ENCODE measurements at regions not wholly inside any gene's neighbourhood (a gene's known extent, or its start where the extent isn't known, plus 50 kb on each side); places are given as distances from the start of the nearest gene placed in this dataset.
"Not testable (repeated sequence)": the region's sequence is repeated elsewhere in the genome, so short reads cannot be mapped to it uniquely, and the experiment has no call there.

DNA sequence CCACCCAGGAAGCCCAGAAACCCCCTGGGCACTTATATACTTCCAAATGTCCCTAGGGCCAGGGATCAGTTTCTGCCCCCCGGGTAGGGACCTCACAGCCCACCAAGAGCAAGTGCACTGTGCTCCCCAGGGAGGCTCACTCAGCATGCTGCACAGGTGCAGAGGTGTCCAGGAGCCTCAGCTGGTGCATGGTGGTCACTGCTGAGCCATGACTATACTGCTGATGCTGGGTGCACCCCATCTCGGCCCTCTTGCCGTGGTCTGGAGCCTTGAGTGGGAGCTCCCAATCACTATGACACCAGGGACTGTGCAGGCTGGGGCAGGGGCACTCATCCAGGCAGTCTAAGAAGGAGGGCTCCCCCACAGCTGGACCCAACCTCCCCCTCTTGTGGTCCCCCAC lies 617.8 kb upstream of the RAB6C start:
- no peak for DNase-seq

GRCh38 chr2:129366263-129366662 lies 613.2 kb upstream of the RAB6C start:
- no peak for DNase-seq

- DNase-seq, result no peak
Measured at GRCh38 chr2:129367107-129367506, 612.4 kb upstream of the RAB6C start.

DNA sequence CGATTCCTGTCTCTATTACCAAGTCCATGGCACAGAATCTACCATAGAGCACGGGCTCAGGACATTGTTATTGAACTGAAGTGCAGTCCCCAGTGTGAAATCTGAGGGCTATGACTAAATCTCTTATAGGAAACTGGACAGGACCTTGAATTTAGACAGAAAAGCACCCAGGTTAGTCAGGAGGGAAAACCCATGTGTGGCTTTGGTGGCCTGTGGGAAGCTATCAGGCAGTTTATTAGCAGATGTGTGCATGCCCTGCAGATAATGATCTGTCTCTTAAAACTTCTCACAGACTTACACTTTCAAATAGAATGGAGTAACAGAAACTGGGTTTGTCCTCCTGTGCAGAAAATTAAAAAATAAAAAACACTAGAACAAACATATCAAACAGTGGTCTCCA lies 610.0 kb upstream of the RAB6C start:
- no peak for DNase-seq

DNA sequence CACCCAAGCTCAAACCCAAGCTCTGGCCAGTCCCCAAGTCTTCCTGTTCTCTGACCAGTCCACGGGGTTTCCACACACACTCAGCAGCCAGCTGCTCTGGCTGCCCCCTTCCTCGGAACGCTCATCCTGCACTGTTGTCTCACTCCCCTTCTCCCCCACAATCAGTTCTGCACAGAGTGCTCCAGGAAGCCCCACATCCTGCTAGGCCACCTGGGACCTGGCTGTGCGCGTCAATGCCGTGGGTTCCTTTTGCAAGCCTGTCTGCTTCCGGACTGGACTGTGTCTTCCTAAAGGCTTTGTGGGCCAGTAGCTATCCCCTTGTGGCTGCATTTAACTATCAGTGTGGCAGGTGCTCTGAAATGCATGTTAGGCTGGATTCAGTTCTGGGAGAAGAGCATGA lies 605.0 kb upstream of the RAB6C start:
- DNase-seq, result no peak

DNA sequence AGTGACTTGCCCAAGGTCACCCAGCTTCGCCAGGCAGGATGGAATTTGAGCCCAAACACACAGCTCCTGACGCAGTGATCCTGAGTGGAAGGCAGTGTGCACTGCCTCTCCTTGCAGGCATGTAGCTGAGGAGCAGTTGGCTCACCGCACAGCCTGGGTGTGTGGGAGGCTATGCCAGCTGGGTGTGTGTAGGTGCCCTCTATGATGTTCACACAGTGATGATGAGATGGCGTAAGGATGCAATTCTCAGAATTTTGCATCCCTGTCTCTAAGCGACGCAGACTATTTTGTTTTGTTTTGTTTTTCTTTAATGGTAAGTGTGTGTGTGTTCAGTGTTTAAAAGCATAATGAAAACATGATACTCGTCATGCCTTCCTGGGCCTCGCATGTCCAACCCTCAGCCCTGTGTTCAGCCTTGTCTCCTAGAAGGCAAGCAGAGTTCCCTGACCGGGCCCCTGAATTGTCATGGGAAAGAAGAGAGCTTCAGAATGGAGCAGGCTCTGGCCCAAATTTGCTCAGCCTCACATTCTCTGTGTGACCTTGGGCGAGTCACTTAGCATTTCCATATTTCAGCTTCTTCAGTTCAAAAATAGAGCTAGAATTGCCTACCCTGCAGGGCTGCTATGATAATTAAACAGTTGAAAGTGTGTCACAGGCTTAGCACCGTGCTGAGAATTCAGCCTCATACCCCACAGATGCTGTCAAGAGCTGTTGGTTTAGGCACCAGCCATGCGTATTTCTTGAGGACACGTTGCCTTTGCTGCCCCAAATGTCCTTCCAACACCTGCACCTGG lies 603.6 kb upstream of the RAB6C start:
- no peak for DNase-seq

DNA sequence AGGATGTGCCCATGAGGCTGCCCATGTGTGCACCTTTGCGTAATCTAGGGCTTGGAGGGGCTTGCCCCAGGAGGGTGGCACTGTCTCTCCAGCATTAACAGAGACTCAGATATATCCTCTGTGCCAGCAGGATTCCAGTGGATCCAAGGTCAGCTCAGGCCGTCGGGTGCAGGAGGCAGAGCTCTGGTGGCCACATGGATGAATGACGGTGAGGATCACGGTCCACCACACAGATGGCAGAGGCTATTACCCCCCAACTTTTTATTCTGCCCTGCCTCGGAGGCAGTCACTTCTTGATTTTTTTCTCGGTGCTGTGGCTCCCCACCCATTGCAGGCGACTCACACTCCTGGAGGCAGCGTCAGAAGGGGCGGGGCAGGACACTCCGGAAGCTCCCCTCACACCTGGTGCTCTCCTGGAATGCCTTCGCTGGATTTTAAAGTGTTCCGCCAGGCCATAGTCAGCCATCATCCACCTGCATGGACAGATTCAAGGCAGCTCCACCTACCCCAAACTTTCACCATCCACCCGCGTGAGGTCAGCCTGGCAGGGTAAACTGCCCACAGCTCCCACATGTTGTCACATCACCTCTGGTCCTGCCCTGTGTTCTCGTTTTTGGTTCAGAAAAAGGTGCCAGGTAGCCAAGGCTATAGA lies 602.9 kb upstream of the RAB6C start:
- no peak for DNase-seq

DNA sequence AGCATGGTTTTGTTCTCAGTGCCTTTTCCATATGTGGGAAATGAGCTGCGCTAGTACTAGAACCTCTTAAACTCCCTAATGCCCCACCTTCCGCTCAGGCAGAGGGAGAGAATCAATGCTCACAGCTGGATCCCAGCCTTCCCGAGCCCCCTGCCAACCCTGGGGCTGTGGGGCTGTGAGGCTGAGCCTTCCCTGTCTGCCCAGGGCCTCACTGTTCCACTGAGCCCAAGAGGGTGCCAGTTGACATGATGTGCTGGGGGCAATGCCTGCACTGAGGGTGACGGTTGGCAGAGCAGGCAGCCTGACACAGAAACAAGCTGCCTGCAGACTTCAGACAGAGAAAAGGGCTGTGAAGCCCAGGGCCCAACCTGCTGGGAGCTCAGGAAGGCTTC lies 602.4 kb upstream of the RAB6C start:
- DNase-seq, result no peak

GRCh38 chr2:129378186-129378585 lies 601.3 kb upstream of the RAB6C start:
- DNase-seq, result no peak

- no peak for DNase-seq
Measured at GRCh38 chr2:129379411-129379810, 600.1 kb upstream of the RAB6C start.

DNA sequence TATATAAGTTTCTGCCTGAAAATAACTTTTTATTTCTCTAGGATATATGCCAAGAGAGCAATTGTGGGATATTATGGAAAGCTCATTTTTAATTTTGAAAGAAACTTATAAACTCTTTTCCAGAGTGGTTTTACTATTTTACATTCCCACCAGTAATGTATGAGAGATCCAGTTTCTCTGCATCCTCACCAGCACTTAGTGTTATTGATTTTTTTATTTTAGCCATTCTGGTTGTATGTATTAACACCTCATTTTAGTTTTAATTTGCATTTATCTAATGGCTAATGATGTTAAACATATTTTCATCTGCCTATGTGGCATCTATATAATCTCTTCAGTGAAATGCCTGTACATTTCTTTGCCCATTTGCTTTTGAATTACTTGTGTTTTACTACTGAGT lies 597.7 kb upstream of the RAB6C start:
- DNase-seq, result no peak

DNA sequence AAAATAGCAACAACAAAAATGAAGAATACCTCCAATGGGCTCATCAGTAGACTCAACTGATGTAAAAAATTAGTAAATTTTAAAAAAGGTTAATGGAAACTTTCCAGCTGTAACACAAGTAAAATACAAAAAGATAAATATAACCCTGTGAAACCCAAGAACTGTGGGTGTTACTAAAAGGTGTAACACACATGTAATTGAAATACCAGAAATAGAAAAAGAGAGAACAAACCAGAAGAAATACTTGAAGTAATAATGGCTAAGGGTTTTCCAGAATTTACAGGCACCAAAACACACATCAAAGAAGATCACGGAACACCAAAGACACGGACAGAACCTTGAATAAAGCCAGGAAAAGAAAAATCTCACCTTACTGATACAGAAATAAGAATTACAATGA lies 590.6 kb upstream of the RAB6C start:
- no peak for DNase-seq

DNA sequence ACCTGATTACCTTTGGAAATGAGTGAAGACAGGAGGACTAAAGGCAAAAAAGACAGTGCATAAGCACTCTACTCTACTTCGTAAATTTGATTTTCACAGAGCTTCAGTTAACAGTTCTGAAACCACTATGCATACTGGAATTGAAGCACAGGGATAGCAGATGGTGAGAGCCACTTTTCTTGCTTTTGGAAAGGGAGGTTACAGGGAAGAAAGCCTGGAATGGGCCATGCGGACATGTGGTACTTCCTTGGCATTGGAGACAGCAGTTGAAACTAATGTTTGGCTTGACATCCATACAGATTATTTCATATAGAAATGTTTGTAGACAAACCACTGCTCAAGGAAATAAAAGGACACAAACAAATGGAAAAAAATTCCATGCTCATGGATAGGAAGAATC lies 585.6 kb upstream of the RAB6C start:
- DNase-seq, result no peak

GRCh38 chr2:129396980-129397599 lies 582.4 kb upstream of the RAB6C start:
- no peak for DNase-seq

GRCh38 chr2:129400826-129401225 lies 578.6 kb upstream of the RAB6C start:
- DNase-seq, result no peak

DNA sequence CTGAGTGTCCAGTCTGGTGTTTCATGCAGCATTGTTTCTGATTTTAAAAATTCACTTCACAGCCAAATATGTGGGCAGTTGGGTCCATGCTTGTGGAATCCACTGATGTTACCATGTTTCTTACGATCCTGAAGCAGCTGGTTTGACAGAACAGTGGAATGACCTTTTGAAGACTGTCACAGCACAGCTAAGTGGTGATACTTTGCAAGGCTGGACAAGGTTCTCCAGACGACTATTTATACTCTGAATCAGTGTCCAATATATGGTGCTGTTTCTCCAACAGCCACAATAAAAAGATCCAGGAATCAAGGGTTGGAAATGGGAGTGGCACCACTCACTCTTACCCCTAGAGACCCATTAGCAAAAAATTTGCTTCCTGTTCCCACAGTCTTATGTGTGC lies 577.4 kb upstream of the RAB6C start:
- DNase-seq, result no peak

GRCh38 chr2:129404000-129404685 lies 575.3 kb upstream of the RAB6C start:
- DNase-seq, result no peak

GRCh38 chr2:129408570-129408969 lies 570.9 kb upstream of the RAB6C start:
- no peak for DNase-seq

DNA sequence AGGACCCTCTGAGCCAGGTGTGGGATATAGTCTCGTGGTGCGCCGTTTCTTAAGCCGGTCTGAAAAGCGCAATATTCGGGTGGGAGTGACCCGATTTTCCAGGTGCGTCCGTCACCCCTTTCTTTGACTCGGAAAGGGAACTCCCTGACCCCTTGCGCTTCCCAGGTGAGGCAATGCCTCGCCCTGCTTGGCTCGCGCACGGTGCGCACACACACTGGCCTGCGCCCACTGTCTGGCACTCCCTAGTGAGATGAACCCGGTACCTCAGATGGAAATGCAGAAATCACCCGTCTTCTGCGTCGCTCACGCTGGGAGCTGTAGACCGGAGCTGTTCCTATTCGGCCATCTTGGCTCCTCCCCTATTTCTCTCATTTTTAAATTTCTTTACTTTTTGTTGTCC lies 562.4 kb upstream of the RAB6C start:
- not testable (repeated sequence) for DNase-seq

- DNase-seq, result no peak
Measured at GRCh38 chr2:129422028-129422427, 557.4 kb upstream of the RAB6C start.

- no peak for DNase-seq
Measured at GRCh38 chr2:129428086-129428660, 551.3 kb upstream of the RAB6C start.

- DNase-seq, result no peak
Measured at GRCh38 chr2:129430911-129431310, 548.6 kb upstream of the RAB6C start.

DNA sequence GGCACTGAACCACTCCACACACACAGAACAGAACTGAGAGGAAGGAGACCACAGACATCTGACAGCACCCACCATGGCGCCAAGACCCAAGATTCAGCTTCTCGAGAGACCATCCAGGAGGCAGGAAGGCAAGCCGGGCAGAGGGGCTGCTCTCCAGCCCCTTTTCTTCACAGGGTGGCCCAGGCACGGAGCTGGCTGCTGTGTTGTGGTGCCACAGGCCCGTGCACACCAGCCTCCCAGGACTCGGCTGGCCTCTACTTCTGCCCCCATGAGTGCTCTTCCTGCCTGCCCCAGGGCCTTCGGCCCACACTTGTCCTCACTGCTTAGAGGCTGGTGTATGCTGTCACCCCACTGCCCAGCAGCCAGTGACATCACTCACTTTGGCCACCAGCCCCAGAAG lies 547.6 kb upstream of the RAB6C start:
- no peak for DNase-seq

Data from left hindlimb (tissue), 1 donor.